D721Med (cell line): ENCODE measurements at regions not wholly inside any gene's neighbourhood (a gene's known extent, or its start where the extent isn't known, plus 50 kb on each side); places are given as distances from the start of the nearest gene placed in this dataset.

Experiments
- DNase-seq: peaks from one replicate; pipeline ENCODE4 v3.0.0; 2011; ENCODE audit warnings: low spot score; ENCODE audit not compliant: insufficient read length
- FAIRE-seq: peaks from 2 replicates; lab custom pipeline; 2011; peaks lifted over from hg19 to GRCh38; lab: Jason Lieb, UNC
- CTCF ChIP-seq: IDR thresholded peaks from 2 replicates; pipeline ENCODE4 v1.5.1; 2012; ENCODE audit warnings: mild to moderate bottlenecking, control low read depth; ENCODE audit not compliant: insufficient read depth; ENCODE audit errors: missing control alignments

GRCh38 chr20:11791316-11791715 lies 126.4 kb upstream of the BTBD3 start:
- no peak for FAIRE-seq

DNA sequence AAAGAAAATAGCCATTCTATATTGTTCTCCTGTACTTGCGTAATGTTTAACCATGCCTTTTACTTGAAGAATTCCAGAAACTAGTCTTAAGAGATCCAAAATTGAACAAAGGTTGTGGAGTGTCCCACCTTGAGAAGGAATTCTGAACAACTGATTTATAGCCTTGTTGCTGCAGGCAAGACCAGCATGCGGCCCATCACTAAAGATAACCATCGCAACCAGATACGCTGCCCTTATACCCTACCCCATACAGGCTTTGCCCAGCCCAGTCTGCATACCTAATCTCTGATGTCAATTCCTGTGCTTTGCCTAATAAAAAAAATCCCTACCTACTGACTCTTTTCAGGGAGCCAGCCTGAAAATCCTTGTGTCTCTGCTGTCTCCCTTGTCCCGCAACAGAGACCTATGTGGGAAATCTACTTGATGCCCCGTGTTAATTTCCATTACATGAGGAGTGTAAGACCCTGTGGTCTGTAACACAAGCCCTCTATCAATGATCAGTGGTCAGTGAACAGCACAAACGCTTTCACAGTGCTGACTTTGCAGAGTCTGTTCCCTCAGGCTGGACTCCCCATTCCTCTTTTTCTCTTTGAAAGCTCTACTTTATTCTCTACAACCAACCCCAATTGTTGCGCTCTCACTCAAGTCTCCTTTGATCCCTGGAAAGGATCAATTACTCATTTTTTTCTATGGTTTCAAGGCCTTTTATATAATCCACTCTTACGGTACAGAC lies 125.7 kb upstream of the BTBD3 start:
- TF ChIP-seq CTCF = no peak
- DNase-seq (no peak), FAIRE-seq (no peak)

More at GRCh38 chr20:11791316-11791715, 126.4 kb upstream of the BTBD3 start:
- no peak for DNase-seq
- no peak for TF ChIP-seq CTCF

DNA sequence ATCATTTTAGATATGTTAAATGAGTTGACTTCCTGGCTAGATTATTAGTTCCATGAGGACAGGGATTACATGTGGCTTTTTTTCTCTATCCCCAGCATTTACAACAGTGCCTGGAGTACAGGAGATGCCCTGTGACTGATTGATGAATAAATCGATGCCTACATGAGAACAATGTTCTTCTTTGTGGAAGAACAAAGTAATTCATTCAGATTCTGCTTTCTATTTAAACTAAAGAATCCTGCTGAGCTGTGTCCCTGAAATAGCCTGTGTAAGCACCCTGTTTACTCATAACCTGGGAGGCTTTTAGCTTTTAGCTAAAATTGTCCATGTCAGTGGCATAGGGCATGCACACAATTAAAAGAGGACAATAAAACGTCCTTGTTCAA lies 125.1 kb upstream of the BTBD3 start:
- FAIRE-seq (no peak), DNase-seq (no peak)
- no peak for TF ChIP-seq CTCF

GRCh38 chr20:11794525-11794924 lies 123.2 kb upstream of the BTBD3 start:
- DNase-seq = no peak
- TF ChIP-seq CTCF = no peak

DNA sequence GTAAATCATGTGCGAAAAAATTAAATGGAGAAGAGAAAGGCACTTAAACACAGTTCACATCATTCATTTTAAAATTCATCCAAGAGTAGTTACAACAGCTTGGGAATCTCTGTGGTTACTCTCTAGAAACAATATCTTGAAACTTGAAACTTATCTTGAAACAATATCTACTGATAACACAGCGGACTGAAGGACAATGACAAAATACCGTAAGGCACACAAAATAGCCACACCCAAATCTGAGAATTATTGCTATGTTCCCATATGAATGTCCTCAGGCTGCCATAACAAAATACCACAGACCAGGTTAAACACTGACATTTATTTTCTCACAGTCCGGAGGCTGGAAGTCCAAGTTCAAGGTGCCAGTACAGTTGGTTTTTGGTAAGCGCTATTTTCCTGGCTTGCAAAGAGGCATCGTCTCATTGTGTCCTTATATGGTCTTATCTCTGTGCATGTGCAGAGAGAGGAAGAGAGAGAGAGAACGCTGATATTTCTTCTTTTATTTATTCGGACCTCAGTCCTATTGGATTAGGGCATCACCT lies 122.5 kb upstream of the BTBD3 start:
- no peak for TF ChIP-seq CTCF
- DNase-seq = no peak
- FAIRE-seq = no peak

More at GRCh38 chr20:11794525-11794924, 123.2 kb upstream of the BTBD3 start:
- FAIRE-seq = no peak

DNA sequence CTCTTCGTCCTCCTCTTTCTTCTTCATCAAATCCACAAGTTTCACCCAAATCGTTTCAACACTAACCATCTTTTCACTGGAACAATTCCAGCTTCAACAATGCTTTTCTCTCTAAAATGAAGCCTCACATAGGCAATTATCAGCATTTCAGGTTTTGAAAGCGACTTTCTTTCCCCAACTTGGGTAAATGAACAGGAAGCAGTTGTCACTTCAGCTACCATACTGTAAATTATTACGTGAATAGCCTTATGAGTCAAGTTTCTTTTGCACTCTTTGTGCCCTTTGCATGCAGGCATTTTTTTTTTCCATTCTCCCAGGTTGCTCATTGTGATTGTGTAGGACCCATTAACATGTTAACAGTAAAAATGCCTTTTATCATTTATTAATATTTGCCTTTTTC lies 121.7 kb upstream of the BTBD3 start:
- no peak for TF ChIP-seq CTCF
- DNase-seq (no peak), FAIRE-seq (no peak)

GRCh38 chr20:11797156-11797555 lies 120.5 kb upstream of the BTBD3 start:
- DNase-seq (no peak), FAIRE-seq (no peak)
- TF ChIP-seq CTCF = no peak
